GM18508 (cell line): ENCODE measurements at regions not wholly inside any gene's neighbourhood (a gene's known extent, or its start where the extent isn't known, plus 50 kb on each side); places are given as distances from the start of the nearest gene placed in this dataset.
"Not testable (repeated sequence)": the region's sequence is repeated elsewhere in the genome, so short reads cannot be mapped to it uniquely, and the experiment has no call there.

Experiments used
- ATAC-seq: cut with Tn5 transposase; IDR thresholded peaks from one replicate; pipeline ENCODE4 v1.9.1; 2021; ENCODE audit warnings: moderate number of reproducible peaks; ENCODE audit not compliant: insufficient read depth, unreplicated experiment

GRCh38 chr4:151883747-151884146 is 122.9 kb upstream of the GATB start:
- no peak for ATAC-seq

GRCh38 chr4:151882072-151882803 is 121.4 kb upstream of the GATB start:
- peak; percentile 45 for ATAC-seq

GRCh38 chr4:151879705-151880445 is 119.1 kb upstream of the GATB start:
- no peak for ATAC-seq

GRCh38 chr4:151876381-151876988 is 115.7 kb upstream of the GATB start:
- no peak for ATAC-seq

DNA sequence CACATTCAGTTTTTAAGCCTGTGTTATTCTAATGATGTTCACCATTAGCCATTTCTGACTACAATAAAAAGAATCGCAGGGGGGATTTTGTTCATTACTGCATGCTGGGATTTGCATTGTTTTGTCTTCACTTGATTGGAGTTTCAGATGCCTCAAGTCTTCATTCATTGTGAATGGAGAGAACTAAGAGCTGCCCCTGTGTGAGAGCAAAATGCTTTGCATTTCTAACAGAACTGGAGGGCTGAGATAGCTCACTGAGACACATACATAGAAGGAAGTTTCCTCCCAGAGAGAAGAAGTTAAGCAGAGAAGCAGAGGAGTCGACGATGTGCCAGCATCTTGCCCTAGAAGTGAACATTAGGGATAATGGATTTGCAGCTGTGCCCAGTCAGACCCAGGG is 113.5 kb upstream of the GATB start:
- no peak for ATAC-seq

DNA sequence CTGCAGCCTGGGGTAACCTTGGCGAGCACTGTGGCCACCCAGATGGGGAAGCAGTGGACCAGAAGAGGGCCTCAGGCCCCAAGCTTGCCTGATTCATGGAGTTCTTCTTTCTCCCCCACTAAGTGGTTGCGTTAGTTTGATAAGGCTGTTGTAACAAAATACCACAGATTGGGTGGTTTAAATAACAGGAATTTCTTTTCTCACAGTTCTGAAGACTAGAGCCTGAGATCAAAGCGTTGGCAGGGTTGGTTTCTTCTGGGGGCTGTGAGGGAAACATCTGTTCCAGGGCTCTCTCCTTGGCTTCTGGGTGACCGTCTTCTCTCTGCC is 105.7 kb upstream of the GATB start:
- no peak for ATAC-seq

GRCh38 chr4:151865744-151866591 is 105.2 kb upstream of the GATB start:
- ATAC-seq: no peak

DNA sequence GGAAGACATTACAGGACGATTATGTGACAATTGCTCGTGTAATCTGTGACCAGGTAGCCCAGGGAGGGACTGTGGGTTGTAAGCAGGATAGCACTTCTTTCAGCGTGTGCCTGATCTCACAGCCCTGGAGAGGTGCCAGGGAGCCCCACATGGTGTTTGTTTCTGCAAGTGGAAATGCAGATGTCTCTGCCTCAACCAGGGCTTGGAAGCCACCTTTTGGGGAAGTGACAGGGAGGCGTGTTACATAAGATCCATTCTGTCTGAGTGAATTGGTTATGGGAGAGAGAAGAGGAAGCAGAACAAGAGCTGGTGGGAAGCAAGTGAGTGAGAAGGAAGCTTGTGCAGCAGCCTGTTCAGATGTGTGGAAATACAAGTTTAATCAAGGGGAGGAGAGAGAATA is 104.5 kb upstream of the GATB start:
- no peak for ATAC-seq

- no peak for ATAC-seq
These were observed 103.3 kb upstream of the GATB start for GRCh38 chr4:151864068-151864467.

GRCh38 chr4:151862766-151863165 is 102.0 kb upstream of the GATB start:
- ATAC-seq: no peak

- ATAC-seq: no peak
These were observed 99.8 kb upstream of the GATB start for GRCh38 chr4:151860561-151861093.

DNA sequence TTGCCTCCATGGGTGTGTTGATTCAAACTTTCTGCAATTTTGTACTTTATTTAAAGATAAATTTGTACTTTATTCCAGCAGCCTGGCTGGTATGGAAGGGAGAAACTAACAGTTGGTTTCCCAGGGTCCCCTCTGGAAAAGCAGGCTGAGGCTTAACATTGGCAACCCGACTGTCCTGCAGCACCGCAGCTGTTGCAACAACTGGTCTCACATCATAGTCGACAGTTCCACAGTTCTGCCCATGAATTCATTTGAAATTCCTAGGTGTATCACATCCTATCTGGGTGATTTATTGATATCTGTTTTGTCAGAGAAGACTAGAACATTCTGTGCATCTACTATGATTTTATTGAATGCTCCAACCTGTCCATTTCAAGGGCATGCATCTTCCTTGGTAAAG is 98.8 kb upstream of the GATB start:
- ATAC-seq: no peak

DNA sequence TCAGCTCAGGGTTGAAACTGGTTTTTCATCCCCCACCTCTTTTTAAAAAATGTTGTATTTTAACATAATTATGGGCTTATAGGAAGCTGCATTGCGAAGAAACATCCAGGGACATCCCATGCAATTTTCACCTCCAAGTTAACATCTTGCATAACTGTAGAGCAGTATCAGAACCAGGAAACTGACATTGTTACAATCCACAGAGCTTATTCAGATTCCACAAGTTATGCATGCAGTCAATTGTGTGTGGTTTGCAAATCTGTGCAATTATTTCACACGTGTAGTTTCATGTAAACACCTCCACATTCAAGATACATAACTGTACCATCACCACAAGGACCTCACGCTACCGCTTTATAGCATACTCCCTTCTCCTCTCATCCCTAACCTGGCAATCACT is 97.5 kb upstream of the GATB start:
- ATAC-seq: no peak

- ATAC-seq: no peak
These were observed 96.6 kb upstream of the GATB start for GRCh38 chr4:151857368-151857767.

GRCh38 chr4:151855747-151856146 is 94.9 kb upstream of the GATB start:
- ATAC-seq: no peak

DNA sequence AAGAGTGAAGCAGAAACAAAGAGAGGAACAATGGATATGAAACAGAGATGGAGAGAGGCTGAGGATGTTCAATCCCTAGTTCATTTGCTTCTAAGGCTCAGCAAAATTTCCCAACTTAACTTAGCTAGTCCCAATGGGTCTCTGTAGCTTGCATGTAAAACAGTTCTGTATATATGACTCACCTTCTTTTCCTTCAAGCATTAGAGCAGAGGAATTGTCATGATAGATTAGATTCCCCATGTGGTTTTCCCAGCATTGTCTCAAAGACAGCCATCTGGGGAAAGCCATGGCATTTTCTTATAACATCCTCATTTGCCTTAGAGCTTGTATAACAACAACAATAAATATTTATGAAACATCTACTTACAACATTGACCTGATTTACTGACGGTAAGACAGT is 93.9 kb upstream of the GATB start:
- ATAC-seq: no peak

DNA sequence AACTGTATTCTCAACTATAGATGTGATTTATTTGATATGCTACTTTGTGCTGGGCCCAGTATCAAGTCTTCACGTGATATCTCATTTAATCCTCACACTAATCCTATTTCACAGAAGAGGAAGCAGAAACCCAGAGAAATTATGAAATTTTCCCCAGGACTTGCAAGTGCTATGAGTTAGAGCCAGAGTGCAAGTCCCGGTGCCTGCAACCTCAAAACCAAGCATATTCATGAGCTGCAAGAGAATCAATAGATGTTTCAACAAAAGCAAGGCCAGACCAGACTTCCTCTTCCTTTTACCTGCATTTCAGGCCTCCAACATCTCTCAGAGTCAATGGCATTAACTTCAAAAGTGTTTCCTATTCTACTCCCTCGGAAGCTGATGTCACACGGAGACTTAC is 92.2 kb upstream of the GATB start:
- no peak for ATAC-seq

DNA sequence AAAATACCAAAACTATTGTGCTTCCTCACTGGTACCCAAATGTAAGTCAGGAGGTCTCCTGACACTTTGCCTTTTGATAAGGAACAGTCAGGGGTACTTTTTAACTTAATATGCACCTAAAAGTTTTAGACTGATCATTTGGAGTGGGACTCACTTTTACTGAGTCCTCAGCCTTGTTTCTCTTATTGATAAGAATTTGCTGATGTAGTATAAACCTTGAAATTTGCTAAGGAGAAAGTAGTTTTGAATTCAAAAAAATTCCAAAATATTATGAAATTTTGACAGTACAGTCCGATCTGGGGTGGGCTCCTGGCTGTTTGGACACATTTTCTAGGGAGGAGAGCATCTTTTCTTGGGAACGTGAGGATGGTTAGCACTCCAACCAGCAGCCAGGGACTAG is 91.4 kb upstream of the GATB start:
- ATAC-seq: no peak

GRCh38 chr4:151851354-151851753 is 90.5 kb upstream of the GATB start:
- no peak for ATAC-seq

- no peak for ATAC-seq
These were observed 90.0 kb upstream of the GATB start for GRCh38 chr4:151850791-151851213.

DNA sequence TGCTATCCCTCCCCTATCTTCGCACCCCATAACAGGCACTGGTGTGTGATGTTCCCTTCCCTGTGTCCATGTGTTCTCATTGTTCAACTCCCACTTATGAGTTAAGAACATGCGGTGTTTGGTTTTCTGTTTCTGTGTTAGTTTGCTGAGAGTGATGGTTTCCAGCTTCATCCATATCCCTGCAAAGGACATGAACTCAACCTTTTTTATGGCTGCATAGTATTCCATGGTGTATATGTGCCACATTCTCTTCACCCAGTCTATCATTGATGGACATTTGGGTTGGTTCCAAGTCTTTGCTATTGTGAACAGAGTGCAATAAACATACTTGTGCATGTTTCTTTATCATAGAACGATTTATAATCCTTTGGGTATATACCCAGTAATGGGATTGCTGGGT is 84.7 kb upstream of the GATB start:
- ATAC-seq: not testable (repeated sequence)
